ENCODE measurements at regions not wholly inside any gene's neighbourhood (a gene's known extent, or its start where the extent isn't known, plus 50 kb on each side); places are given as distances from the start of the nearest gene placed in this dataset.

- no peak for DNase-seq (ENCODE audit: low read depth)
These were observed 353.8 kb upstream of the SALL3 start for GRCh38 chr18:78625847-78626246.

GRCh38 chr18:78627551-78628346, 351.9 kb upstream of the SALL3 start:
- DNase-seq (ENCODE audit: low read depth) = no peak

DNA sequence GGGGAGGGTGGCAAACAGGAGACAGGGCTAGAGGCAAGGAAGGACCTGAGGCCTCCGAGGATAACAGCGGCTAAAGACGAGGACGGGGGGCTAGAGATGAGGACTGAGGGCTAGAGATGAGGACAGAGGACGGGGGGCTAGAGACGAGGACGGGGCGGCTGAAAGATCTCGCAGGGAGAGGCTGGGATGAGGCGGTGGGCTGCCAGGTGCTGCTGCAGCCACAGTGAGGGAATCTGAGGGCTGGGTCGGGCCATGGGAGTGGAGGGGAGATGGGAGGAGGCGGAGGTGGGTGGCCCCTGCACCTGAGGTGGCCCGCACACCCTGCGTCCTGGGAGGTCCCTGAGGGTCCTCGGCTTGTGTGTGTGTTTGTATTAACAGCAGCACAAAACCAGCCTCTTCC, 350.2 kb upstream of the SALL3 start:
- no peak for DNase-seq (ENCODE audit: low read depth)

GRCh38 chr18:78630356-78630755, 349.3 kb upstream of the SALL3 start:
- no peak for DNase-seq (ENCODE audit: low read depth)

GRCh38 chr18:78630981-78631510, 348.6 kb upstream of the SALL3 start:
- no peak for DNase-seq (ENCODE audit: low read depth)

DNA sequence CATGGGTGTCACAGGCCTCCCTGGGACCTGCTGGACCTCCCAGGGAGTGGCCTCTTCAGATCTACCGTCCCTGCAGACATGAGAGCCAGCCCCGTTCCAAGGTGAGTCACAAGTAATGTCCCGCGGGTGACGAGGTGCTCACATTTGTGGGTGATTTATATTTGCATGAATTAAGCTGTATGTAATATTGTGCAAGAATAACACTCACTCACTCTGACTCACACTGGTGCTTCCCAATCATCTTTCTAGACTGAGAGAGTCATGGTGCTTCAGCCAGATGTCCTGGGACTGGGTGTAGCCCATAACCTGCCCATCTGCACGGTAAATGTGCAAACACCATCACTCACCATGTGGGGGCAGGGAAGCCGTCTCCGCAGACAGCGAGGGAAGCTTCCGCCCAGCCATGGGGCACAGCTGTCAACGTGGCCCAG, 347.5 kb upstream of the SALL3 start:
- DNase-seq (ENCODE audit: low read depth) = no peak

DNA sequence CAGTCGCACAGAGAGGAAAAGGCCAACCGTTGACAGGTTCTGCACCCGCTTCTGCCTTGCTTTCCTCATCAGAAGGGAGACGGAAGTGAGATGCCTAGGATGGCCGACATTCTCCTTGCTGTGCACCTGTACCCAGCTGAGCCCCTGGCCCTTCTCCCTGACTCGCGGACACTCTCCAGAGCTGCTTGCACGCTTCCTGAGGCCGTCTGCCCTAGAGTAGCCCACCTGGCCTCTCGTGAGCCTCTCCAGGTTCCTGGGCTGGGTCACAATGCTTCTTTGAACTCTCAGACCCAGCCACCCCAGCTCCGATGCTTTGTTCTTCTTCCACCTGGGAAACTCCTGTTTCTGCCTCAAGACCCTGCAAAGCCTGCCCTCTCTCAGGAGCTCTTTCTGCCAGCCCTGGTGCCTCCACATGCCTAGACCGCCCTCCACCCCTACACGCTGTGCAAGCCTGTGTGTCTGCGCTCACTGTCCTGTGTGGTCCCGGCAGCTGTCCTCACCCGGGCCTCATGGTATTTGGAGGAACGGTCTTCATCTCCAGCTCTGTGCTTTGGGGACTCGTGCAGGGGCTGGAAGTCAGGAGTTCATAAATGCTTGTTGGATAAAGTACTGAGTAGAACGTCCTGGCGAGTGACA, 345.4 kb upstream of the SALL3 start:
- no peak for DNase-seq (ENCODE audit: low read depth)

DNA sequence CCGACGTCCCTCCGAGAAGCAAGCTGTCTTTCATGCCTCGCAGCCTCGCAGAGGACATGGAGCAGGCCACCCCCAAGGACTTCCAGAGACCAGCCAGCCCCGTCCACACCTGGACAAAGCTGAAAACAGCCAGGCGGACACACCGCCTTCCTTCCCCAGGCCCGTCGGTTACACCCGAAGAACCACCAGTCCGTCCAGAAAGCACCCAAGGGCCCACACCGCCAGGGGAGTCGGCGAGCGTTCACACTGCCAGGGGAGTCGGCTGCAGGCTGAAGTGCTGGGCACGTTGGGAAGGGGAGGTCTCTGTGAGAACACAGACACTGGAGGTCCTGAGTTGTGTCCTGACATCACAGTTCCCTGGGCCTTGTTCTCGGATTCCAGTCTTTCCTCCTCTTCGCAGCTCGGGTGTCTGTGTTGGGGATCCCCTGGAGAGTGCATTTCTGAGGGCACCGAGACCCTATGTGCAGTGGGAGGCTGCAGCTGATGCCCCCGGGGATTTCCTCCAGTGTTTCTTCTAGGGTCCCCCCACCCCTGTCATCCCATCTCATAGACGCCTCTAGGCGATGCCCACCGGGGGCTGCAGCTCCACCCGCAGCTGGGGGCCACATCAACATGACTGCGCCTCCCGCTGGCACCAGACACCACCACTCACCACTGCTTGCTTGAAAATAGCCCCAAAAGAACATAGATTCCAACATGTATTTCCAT, 344.4 kb upstream of the SALL3 start:
- no peak for DNase-seq (ENCODE audit: low read depth)

DNA sequence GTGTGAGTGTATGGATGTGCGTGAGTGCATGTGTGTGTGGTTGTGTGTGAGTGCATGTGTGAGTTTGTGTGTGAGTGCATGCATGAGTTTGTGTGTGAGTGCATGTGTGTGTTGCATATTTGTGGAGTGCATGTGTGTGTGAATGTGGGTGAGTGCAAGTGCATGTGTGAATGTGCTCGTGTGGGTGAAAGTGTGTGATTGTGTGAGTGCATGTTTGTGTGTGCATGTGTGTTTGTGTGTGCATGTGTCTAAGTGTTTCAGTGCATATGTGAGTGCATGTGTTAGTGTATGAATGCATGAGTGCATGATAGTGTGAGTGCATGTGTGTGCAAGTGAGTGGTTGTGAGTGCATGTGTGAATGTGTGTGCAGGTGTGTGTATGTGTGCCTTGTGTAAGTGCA, 343.4 kb upstream of the SALL3 start:
- DNase-seq (ENCODE audit: low read depth) = no peak

- DNase-seq (ENCODE audit: low read depth) = no peak
These were observed 341.9 kb upstream of the SALL3 start for GRCh38 chr18:78637442-78638402.

DNA sequence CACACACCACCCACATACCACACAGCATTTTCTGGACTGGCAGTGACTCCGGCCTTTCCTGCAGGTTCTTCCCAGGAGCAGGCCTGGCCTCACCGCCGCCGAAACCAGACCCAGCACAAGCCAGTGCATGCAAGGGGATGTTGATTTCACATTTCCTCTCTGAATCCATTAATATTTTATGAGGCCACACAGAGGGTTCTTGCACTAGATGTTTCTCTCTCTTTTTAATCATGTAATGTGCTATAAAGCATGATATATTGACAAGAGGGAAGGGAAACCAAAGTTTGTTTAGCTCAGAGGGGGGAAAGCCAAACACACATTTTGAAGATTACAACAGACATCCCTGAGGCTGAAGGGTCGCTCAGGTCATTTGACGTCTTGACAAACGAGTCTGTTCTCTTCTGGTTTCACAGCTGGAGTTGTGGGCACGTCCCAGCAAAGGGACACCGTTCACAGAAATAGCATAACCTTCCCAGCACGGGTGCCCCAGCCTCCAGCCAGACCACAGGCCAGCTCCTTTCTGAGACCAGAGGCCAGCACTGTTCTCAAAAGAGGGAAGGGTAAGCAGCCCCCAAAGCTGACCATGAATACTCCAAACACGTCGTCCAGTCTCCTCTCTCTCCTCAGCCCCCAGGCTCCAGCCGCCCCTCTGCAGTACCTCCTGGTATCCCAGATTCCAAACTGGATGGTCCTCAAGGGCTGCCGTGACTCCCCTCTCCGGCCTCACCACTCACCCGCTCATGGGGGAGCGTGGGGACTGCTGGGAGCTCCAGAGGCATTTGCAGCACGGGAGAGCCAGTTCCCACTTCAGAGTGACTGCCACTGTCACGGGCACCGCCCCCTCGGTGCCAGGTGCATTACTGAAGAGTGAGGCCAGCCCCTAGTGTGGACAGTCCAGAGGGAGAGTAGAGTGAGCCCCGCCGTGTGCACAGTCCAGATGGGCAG, 340.3 kb upstream of the SALL3 start:
- DNase-seq (ENCODE audit: low read depth) = no peak

GRCh38 chr18:78640246-78640995, 339.2 kb upstream of the SALL3 start:
- DNase-seq (ENCODE audit: low read depth) = no peak

DNA sequence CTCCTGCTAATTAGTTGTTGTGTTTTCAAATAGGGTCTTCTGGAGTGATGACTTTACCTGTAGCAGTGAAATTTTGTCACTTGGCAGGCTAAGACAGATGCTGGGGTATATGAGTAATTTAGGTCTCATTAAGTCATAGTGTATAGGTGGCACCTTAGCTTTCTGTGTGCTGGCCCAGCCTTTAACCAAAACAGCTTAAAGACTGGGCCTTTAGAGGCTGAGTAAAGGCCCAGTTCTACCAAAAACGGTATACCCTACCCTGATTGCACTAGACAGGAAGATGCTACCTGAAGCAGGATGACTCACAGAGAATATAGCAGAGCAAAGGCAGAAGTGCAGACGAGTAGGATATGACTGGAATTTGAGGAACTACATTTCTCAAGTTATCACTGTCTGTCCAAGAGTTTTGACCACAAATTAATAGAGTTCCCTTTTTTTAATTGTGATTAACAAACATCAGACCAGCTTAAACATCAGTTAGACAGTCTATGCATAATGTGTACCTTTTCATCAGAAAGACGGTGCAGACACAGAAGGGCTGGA, 337.9 kb upstream of the SALL3 start:
- DNase-seq (ENCODE audit: low read depth) = no peak

DNA sequence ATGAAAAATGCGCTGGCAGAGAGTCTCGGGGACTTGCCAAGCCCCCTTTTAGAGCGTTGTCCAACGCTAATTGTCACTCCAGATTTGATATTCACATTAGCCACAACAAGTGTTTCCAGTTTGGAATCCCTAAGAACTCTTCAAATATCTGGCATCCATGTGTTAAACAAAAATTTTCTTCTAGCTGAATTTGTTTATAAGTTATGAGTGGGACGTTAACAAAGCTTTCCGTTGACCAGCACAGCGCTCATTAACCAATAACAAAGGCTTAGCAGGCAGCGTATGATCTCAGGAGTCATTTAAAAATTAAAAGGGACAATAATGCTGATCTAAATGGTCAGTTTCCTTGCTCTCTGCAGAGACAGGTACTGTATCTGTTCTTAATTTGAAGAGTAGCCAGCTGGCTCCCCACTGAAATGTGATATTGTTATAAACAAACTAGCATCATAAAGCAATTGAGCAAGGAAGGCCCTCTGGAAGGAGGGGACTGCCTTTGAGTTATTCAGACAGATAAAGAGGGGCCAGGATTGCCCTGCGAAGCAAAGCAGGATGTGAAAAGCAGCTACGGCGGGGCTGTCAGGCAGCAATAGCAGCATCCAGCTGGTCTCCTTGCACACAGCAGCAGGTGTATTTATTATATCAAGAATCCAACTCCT, 337.2 kb upstream of the SALL3 start:
- DNase-seq (ENCODE audit: low read depth) = no peak

- no peak for DNase-seq (ENCODE audit: low read depth)
These were observed 336.6 kb upstream of the SALL3 start for GRCh38 chr18:78643004-78643403.

GRCh38 chr18:78643981-78644380, 335.6 kb upstream of the SALL3 start:
- no peak for DNase-seq (ENCODE audit: low read depth)

DNA sequence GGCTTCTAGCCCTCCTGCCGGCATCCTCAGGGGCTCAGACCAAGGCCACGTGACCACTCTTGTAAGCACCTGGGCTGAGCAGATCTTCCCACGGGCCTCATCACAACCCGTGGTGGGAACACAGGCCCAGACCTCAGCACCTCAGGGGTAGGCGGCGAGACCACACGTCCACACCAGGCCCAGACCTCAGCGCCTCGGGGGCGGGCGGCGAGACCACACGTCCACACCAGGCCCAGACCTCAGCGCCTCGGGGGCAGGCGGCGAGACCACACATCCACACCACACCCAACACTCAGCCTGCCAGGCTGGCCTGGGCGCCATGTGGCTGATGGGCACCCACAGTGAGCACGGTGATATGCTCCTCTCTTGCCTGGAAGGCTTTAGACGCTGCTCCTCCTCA, 334.4 kb upstream of the SALL3 start:
- DNase-seq (ENCODE audit: low read depth) = no peak

GRCh38 chr18:78647018-78647417, 332.6 kb upstream of the SALL3 start:
- no peak for DNase-seq (ENCODE audit: low read depth)

GRCh38 chr18:78649421-78649820, 330.2 kb upstream of the SALL3 start:
- no peak for DNase-seq (ENCODE audit: low read depth)
